DND-41 (cell line): ENCODE measurements at regions not wholly inside any gene's neighbourhood (a gene's known extent, or its start where the extent isn't known, plus 50 kb on each side); places are given as distances from the start of the nearest gene placed in this dataset.
"Not testable (repeated sequence)": the region's sequence is repeated elsewhere in the genome, so short reads cannot be mapped to it uniquely, and the experiment has no call there.

Source experiments
- ATAC-seq: fragments of 200-7000 bp; cut with Tn5 transposase; 3 replicates; pipeline ENCODE4 v1.9.1; 2021; ENCODE audit warnings: low read depth; ENCODE audit not compliant: insufficient read depth
- DNase-seq: peaks from one replicate; pipeline ENCODE4 v3.0.0-alpha.2; 2020
- H2AFZ ChIP-seq: 2 replicates; pipeline ENCODE4 v1.6.0; 2012; ENCODE audit warnings: low read depth, low read length
- H3K27ac ChIP-seq: 2 replicates; pipeline ENCODE4 v1.5.1; 2012; ENCODE audit warnings: low read length, inconsistent platforms
- H3K27me3 ChIP-seq: fragments of 200-600 bp; sonication (generic); 2 replicates; pipeline ENCODE4 v1.6.0; 2012; ENCODE audit warnings: low read length, mild to moderate bottlenecking, inconsistent platforms; ENCODE audit not compliant: insufficient read depth, poor library complexity
- H3K36me3 ChIP-seq: 2 replicates; pipeline ENCODE4 v1.5.1; 2012; ENCODE audit warnings: low read length, inconsistent platforms; ENCODE audit not compliant: insufficient read depth
- H3K4me1 ChIP-seq: 2 replicates; pipeline ENCODE4 v1.5.1; 2012; ENCODE audit warnings: mild to moderate bottlenecking, low read length; ENCODE audit not compliant: insufficient read depth
- H3K4me2 ChIP-seq: 2 replicates; pipeline ENCODE4 v1.6.0; 2012; ENCODE audit warnings: mild to moderate bottlenecking, moderate library complexity, low read length, inconsistent platforms; ENCODE audit not compliant: insufficient read depth
- H3K4me3 ChIP-seq, 2 experiments: fragments of 200-600 bp in 1 of 2; shearing (Covaris generic) in 1 of 2; 2 replicates each; pipeline ENCODE4 v1.5.1; 2012 to 2016; ENCODE audit warnings: inconsistent platforms in 2 of 2, low read length in 2 of 2, mild to moderate bottlenecking in 2 of 2, low read depth in 1 of 2, moderate library complexity in 1 of 2
- H3K79me2 ChIP-seq: 2 replicates; pipeline ENCODE4 v1.6.0; 2012; ENCODE audit warnings: low read length, inconsistent platforms; ENCODE audit not compliant: insufficient read depth
- H3K9ac ChIP-seq: 2 replicates; pipeline ENCODE4 v1.6.0; 2012; ENCODE audit warnings: low read depth, mild to moderate bottlenecking, inconsistent platforms, low read length, moderate library complexity
- H3K9me3 ChIP-seq: 2 replicates; pipeline ENCODE4 v1.5.1; 2012; ENCODE audit warnings: low read length, moderate library complexity, mild to moderate bottlenecking, inconsistent platforms; ENCODE audit not compliant: insufficient read depth, severe bottlenecking
- H4K20me1 ChIP-seq: 2 replicates; pipeline ENCODE4 v1.6.0; 2012; ENCODE audit warnings: low read length; ENCODE audit not compliant: insufficient read depth
- CTCF ChIP-seq: IDR thresholded peaks from 2 replicates; pipeline ENCODE4 v1.5.1; 2012; ENCODE audit warnings: borderline replicate concordance, low read length, moderate library complexity, mild to moderate bottlenecking; ENCODE audit not compliant: poor library complexity, severe bottlenecking; ENCODE audit errors: extremely low read depth
- EZH2 ChIP-seq: IDR thresholded peaks from 3 replicates; pipeline ENCODE4 v1.6.1; 2012; ENCODE audit warnings: borderline replicate concordance, low read depth, mild to moderate bottlenecking, moderate library complexity, low read length, inconsistent platforms; ENCODE audit not compliant: severe bottlenecking

GRCh38 chr2:147002256-147002655, 842.6 kb upstream of the ACVR2A start:
- H3K36me3 ChIP-seq = no peaks in the 10 kb centered on the region
- H3K4me1 ChIP-seq = no peaks in the 10 kb centered on the region
- no peak for TF ChIP-seq CTCF
- TF ChIP-seq EZH2 = no peak
- no peaks in the 10 kb centered on the region for H3K9me3 ChIP-seq
- ATAC-seq (no peak), DNase-seq (no peak)
- no peaks in the 10 kb centered on the region for H3K79me2 ChIP-seq
- H3K27ac ChIP-seq = no peak overlapping the region
- no peak overlapping the region for H3K4me2 ChIP-seq
- no peaks in the 10 kb centered on the region for H4K20me1 ChIP-seq
- H3K27me3 ChIP-seq = no peaks in the 10 kb centered on the region
- H3K9ac ChIP-seq = no peak overlapping the region
- no peak overlapping the region for H3K4me3 ChIP-seq
- H2AFZ ChIP-seq = no peak overlapping the region

GRCh38 chr2:147001061-147001460, 843.8 kb upstream of the ACVR2A start:
- Histone ChIP-seq H3K4me3 (no peak overlapping the region), H3K9me3 (no peaks in the 10 kb centered on the region), H3K79me2 (no peaks in the 10 kb centered on the region), H4K20me1 (no peaks in the 10 kb centered on the region), H3K4me2 (no peak overlapping the region), H3K27ac (no peak overlapping the region), H3K27me3 (no peaks in the 10 kb centered on the region), H3K9ac (no peak overlapping the region), H3K36me3 (no peaks in the 10 kb centered on the region), H2AFZ (no peak overlapping the region), H3K4me1 (no peaks in the 10 kb centered on the region)
- no peak for ATAC-seq
- DNase-seq = no peak
- TF ChIP-seq CTCF (no peak), EZH2 (no peak)

- not testable (repeated sequence) for H3K4me2 ChIP-seq
These were observed 844.7 kb upstream of the ACVR2A start for GRCh38 chr2:147000151-147000550.

GRCh38 chr2:146997945-146998344, 846.9 kb upstream of the ACVR2A start:
- TF ChIP-seq EZH2 = no peak
- TF ChIP-seq CTCF = no peak
- no peak for DNase-seq
- no peak overlapping the region for H3K4me3 ChIP-seq
- H2AFZ ChIP-seq = no peak overlapping the region
- H3K27me3 ChIP-seq = no peaks in the 10 kb centered on the region
- no peaks in the 10 kb centered on the region for H3K9me3 ChIP-seq
- no peaks in the 10 kb centered on the region for H3K79me2 ChIP-seq
- no peak overlapping the region for H3K9ac ChIP-seq
- no peaks in the 10 kb centered on the region for H3K36me3 ChIP-seq
- ATAC-seq = no peak
- H4K20me1 ChIP-seq = no peaks in the 10 kb centered on the region
- no peak overlapping the region for H3K27ac ChIP-seq
- H3K4me1 ChIP-seq = no peaks in the 10 kb centered on the region
- no peak overlapping the region for H3K4me2 ChIP-seq

More at GRCh38 chr2:147000151-147000550, 844.7 kb upstream of the ACVR2A start:
- H3K36me3 ChIP-seq, H3K79me2 ChIP-seq, H3K27ac ChIP-seq, ATAC-seq, H3K4me3 ChIP-seq, H3K4me1 ChIP-seq, H4K20me1 ChIP-seq, DNase-seq, H3K27me3 ChIP-seq, H2AFZ ChIP-seq, H3K9ac ChIP-seq, H3K9me3 ChIP-seq: not testable (repeated sequence)
